Upper lobe of right lung (tissue), 1 donor: ENCODE measurements at regions not wholly inside any gene's neighbourhood (a gene's known extent, or its start where the extent isn't known, plus 50 kb on each side); places are given as distances from the start of the nearest gene placed in this dataset.

ENCODE experiments used
- ATAC-seq: fragments of 200-7000 bp; cut with Tn5 transposase; one replicate; pipeline ENCODE4 v1.9.1; 2020; ENCODE audit warnings: mild to moderate bottlenecking, moderate library complexity
- DNase-seq: peaks from one replicate; pipeline ENCODE4 v3.0.0-alpha.2; 2020
- H3K27ac ChIP-seq: fragments of 200-600 bp; one replicate; pipeline ENCODE4 v1.8.0; 2022
- H3K27me3 ChIP-seq: fragments of 200-600 bp; one replicate; pipeline ENCODE4 v1.8.0; 2022; ENCODE audit warnings: mild to moderate bottlenecking
- H3K36me3 ChIP-seq: fragments of 200-600 bp; one replicate; pipeline ENCODE4 v1.8.0; 2022
- H3K4me1 ChIP-seq: fragments of 200-600 bp; one replicate; pipeline ENCODE4 v1.8.0; 2022
- H3K4me3 ChIP-seq: fragments of 200-600 bp; one replicate; pipeline ENCODE4 v1.8.0; 2022; ENCODE audit warnings: mild to moderate bottlenecking
- H3K9me3 ChIP-seq: fragments of 200-600 bp; one replicate; pipeline ENCODE4 v1.8.0; 2022
- CTCF ChIP-seq: fragments of 200-600 bp; IDR thresholded peaks from one replicate; pipeline ENCODE4 v1.8.0; 2022; ENCODE audit warnings: antibody characterized with exemption
- intact Hi-C: fragments of 100-400 bp; cut with DNase I; formaldehyde crosslinking; loops from one replicate; pipeline ENCODE4 v1.11.0; 2022
- donor health status: DM: no; HTN: yes; CAD: no; lungs with severe emphysema.

- H3K9me3 ChIP-seq, result no peaks in the 10 kb centered on the region
- intact Hi-C loops, result no loop called here
These were observed 80.3 kb downstream of the CPN2 start for GRCh38 chr3:194270627-194271459.

GRCh38 chr3:194271460-194272035, 79.6 kb downstream of the CPN2 start:
- Histone ChIP-seq H3K27ac (peak overlapping the region; percentile 85), H3K27me3 (no peaks in the 10 kb centered on the region), H3K36me3 (no peaks in the 10 kb centered on the region), H3K4me3 (no peak overlapping the region), H3K4me1 (peaks cover 45% of the 10 kb centered on the region), H3K9me3 (no peaks in the 10 kb centered on the region)
- intact Hi-C loops, result no loop called here
- no peak for TF ChIP-seq CTCF
- ATAC-seq (no peak), DNase-seq (peak; percentile 83)

More at GRCh38 chr3:194270627-194271459, 80.3 kb downstream of the CPN2 start:
- H3K4me3 ChIP-seq, result no peak overlapping the region
- ATAC-seq (peak; percentile 80), DNase-seq (peak; percentile 70)
- H3K4me1 ChIP-seq, result peaks cover 52% of the 10 kb centered on the region
- peak overlapping the region; percentile 85 for H3K27ac ChIP-seq
- H3K36me3 ChIP-seq, result no peaks in the 10 kb centered on the region
- TF ChIP-seq CTCF, result no peak
- no peaks in the 10 kb centered on the region for H3K27me3 ChIP-seq

- Histone ChIP-seq H3K9me3 (no peaks in the 10 kb centered on the region), H3K36me3 (no peaks in the 10 kb centered on the region), H3K27me3 (no peaks in the 10 kb centered on the region), H3K27ac (no peak overlapping the region), H3K4me1 (peaks cover 50% of the 10 kb centered on the region), H3K4me3 (no peak overlapping the region)
- DNase-seq (peak; percentile 50), ATAC-seq (no peak)
- no peak for TF ChIP-seq CTCF
- intact Hi-C loops, result no loop called here
These were observed 78.9 kb downstream of the CPN2 start for GRCh38 chr3:194272221-194272620.

- intact Hi-C loops, result no loop called here
- no peaks in the 10 kb centered on the region for H3K36me3 ChIP-seq
- no peak for ATAC-seq
- H3K27me3 ChIP-seq, result no peaks in the 10 kb centered on the region
- H3K4me3 ChIP-seq, result no peak overlapping the region
- no peak for TF ChIP-seq CTCF
- H3K27ac ChIP-seq, result no peak overlapping the region
- H3K4me1 ChIP-seq, result peaks cover 51% of the 10 kb centered on the region
- H3K9me3 ChIP-seq, result no peaks in the 10 kb centered on the region
- DNase-seq, result peak; percentile 61
These were observed 78.0 kb downstream of the CPN2 start for GRCh38 chr3:194272861-194273742.

GRCh38 chr3:194273743-194274310, 77.3 kb downstream of the CPN2 start:
- no peak overlapping the region for H3K27ac ChIP-seq
- DNase-seq (peak; percentile 35), ATAC-seq (no peak)
- no peaks in the 10 kb centered on the region for H3K36me3 ChIP-seq
- intact Hi-C loops, result no loop called here
- no peak overlapping the region for H3K4me3 ChIP-seq
- H3K9me3 ChIP-seq, result no peaks in the 10 kb centered on the region
- H3K4me1 ChIP-seq, result peaks cover 56% of the 10 kb centered on the region
- no peak for TF ChIP-seq CTCF
- H3K27me3 ChIP-seq, result no peaks in the 10 kb centered on the region
